DOHH2 (cell line): ENCODE measurements at regions not wholly inside any gene's neighbourhood (a gene's known extent, or its start where the extent isn't known, plus 50 kb on each side); places are given as distances from the start of the nearest gene placed in this dataset.

Experiments
- H3F3A ChIP-seq: fragments of 200-600 bp; sonication (generic), shearing (Covaris generic); 2 replicates; pipeline ENCODE4 v1.6.0; 2016; ENCODE audit warnings: antibody characterized with exemption, mild to moderate bottlenecking; ENCODE audit not compliant: control insufficient read depth, insufficient read depth
- H3K27ac ChIP-seq: fragments of 200-600 bp; sonication (generic); 2 replicates; pipeline ENCODE4 v1.5.1; 2014; ENCODE audit warnings: low read depth, mild to moderate bottlenecking, low read length, moderate library complexity
- H3K27me3 ChIP-seq: fragments of 200-600 bp; sonication (generic); 2 replicates; pipeline ENCODE4 v1.6.1; 2014; ENCODE audit warnings: mild to moderate bottlenecking, low read length, mixed read lengths; ENCODE audit not compliant: control insufficient read depth
- H3K36me3 ChIP-seq: fragments of 200-600 bp; sonication (generic); 2 replicates; pipeline ENCODE4 v1.6.1; 2014; ENCODE audit warnings: mild to moderate bottlenecking, low read length, moderate library complexity, mixed read lengths; ENCODE audit not compliant: control insufficient read depth
- H3K4me1 ChIP-seq: fragments of 200-600 bp; sonication (generic); 2 replicates; pipeline ENCODE4 v1.6.1; 2014; ENCODE audit warnings: mild to moderate bottlenecking, low read length, mixed read lengths; ENCODE audit not compliant: control insufficient read depth
- H3K4me2 ChIP-seq: fragments of 200-600 bp; sonication (generic); 2 replicates; pipeline ENCODE4 v1.6.0; 2014; ENCODE audit warnings: mild to moderate bottlenecking, low read length, moderate library complexity
- H3K4me3 ChIP-seq: fragments of 200-600 bp; sonication (generic); 2 replicates; pipeline ENCODE4 v1.5.1; 2014; ENCODE audit warnings: mild to moderate bottlenecking, low read length, mixed read lengths
- H3K79me2 ChIP-seq: fragments of 200-600 bp; sonication (generic); 2 replicates; pipeline ENCODE4 v1.6.1; 2014; ENCODE audit warnings: mild to moderate bottlenecking, low read length, mixed read lengths; ENCODE audit not compliant: control insufficient read depth
- H3K9me2 ChIP-seq: fragments of 200-600 bp; sonication (generic); replicated peaks from 2 replicates; pipeline ENCODE4 v1.6.1; 2014; ENCODE audit warnings: mild to moderate bottlenecking, low read length, mixed read lengths; ENCODE audit not compliant: control insufficient read depth
- H3K9me3 ChIP-seq: fragments of 200-600 bp; sonication (generic); 2 replicates; pipeline ENCODE4 v1.6.1; 2014; ENCODE audit warnings: antibody characterized with exemption, low read length, mixed read lengths; ENCODE audit not compliant: control insufficient read depth, insufficient read depth
- H4K20me1 ChIP-seq: fragments of 200-600 bp; sonication (generic); 2 replicates; pipeline ENCODE4 v1.6.0; 2014; ENCODE audit warnings: low read depth, mild to moderate bottlenecking, antibody characterized with exemption, low read length, moderate library complexity; ENCODE audit not compliant: control insufficient read depth, insufficient read depth
- EZH2phosphoT487 ChIP-seq: fragments of 200-600 bp; sonication (generic); IDR thresholded peaks from 2 replicates; pipeline ENCODE4 v1.6.1; 2017; ENCODE audit warnings: borderline replicate concordance, mild to moderate bottlenecking, antibody characterized with exemption, low read length, moderate library complexity, mixed read lengths
- TF ChIP-seq, protein P1 (sequence below): fragments of 200-600 bp; sonication (generic); IDR thresholded peaks from one replicate; pipeline ENCODE4 v1.5.1; 2014; ENCODE audit warnings: antibody characterized with exemption, mild to moderate bottlenecking, low read depth, low read length; ENCODE audit not compliant: poor library complexity, severe bottlenecking

DNA sequence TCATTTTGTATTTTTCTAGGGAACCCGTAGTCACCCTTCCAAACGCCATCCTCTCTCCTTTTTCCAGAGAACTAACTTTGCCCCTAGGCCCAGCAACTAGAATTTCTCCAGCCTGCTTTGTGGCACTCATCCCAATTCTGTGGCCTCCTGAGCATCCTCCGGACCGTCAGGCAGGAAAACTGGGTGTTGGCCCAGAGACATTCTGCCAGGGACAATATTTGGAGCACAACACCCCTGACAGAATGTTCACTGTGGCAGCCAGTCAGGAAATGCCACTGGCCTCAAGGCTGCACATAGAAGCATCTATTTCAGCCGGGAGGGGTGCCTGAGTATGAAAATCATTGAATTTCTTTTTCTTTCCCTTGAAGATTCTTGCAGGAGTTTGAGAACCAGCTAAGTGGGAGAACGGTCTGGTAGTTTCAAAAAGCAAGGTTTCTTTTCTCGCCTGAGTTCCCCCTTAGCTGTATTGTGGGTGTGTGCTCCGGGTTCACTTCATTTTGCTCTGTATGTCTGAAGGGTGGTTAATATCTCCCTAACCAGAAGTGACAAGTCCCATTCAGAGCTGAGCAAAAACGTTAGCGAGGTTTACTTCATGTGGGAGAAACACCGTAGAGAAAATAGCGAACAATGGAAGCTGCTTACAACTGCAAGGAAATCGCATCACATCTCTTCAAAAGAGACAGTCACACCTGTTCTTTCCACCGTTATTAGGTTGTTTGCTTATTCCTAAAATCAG lies 108.1 kb upstream of the TPM1 start:
- TF ChIP-seq EZH2phosphoT487: no peak
- Histone ChIP-seq H3K4me2 (no peak overlapping the region), H3F3A (no peaks in the 10 kb centered on the region)

DNA sequence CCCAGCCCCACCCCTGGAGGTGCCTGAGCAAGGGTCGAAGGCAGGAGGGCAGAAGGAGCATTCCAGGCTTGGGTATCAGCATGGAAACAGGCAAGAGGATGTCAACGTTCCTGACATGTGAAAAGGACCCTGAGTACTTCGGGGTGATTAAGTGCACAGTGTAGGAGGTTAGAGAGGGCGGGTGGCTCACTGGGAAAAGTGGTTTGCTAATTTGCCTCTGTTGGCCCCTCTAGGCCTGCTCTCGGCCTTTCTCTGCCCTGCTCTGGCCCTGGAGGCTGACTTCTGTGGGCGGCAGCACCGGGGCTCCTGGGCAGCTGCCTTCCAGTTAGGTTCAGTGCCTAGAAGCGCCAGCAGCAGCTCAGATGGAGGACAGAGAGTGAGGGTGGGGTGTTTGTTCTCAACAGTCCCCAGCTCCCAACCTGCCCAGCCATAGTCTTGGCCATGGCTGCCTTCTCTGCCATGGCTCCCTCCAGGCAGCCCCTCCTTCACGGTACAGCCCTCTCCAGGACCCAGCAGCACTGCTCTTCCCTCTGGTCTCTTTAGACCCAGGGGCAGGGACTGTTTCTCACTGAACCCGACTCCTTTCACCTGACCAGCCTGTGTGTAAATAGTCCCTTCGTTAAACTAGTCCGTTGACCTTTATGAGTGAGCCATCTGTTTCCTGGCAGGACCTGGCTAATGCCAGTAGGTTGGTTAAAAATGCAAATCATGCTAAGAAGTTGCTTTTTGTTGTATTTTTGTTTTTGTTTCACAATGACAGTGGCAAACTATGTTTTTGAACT lies 107.1 kb upstream of the TPM1 start:
- Histone ChIP-seq H3K9me2 (no peaks in the 10 kb centered on the region), H3K36me3 (no peaks in the 10 kb centered on the region), H3K79me2 (no peaks in the 10 kb centered on the region), H3K4me3 (no peak overlapping the region), H4K20me1 (no peaks in the 10 kb centered on the region), H3K9me3 (no peaks in the 10 kb centered on the region), H3K27ac (no peak overlapping the region), H3K4me2 (no peak overlapping the region), H3F3A (no peaks in the 10 kb centered on the region), H3K27me3 (peaks cover 21% of the 10 kb centered on the region; the same call in 1 of the 2 replicates), H3K4me1 (no peaks in the 10 kb centered on the region)
- TF ChIP-seq, protein P1, sequence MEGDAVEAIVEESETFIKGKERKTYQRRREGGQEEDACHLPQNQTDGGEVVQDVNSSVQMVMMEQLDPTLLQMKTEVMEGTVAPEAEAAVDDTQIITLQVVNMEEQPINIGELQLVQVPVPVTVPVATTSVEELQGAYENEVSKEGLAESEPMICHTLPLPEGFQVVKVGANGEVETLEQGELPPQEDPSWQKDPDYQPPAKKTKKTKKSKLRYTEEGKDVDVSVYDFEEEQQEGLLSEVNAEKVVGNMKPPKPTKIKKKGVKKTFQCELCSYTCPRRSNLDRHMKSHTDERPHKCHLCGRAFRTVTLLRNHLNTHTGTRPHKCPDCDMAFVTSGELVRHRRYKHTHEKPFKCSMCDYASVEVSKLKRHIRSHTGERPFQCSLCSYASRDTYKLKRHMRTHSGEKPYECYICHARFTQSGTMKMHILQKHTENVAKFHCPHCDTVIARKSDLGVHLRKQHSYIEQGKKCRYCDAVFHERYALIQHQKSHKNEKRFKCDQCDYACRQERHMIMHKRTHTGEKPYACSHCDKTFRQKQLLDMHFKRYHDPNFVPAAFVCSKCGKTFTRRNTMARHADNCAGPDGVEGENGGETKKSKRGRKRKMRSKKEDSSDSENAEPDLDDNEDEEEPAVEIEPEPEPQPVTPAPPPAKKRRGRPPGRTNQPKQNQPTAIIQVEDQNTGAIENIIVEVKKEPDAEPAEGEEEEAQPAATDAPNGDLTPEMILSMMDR: no peak
- TF ChIP-seq EZH2phosphoT487: no peak

More for the DNA sequence above, 108.1 kb upstream of the TPM1 start:
- Histone ChIP-seq H3K9me2 (no peaks in the 10 kb centered on the region), H3K36me3 (no peaks in the 10 kb centered on the region), H3K4me1 (no peaks in the 10 kb centered on the region), H3K4me3 (no peak overlapping the region), H3K27ac (no peak overlapping the region), H3K9me3 (no peaks in the 10 kb centered on the region), H4K20me1 (no peaks in the 10 kb centered on the region), H3K27me3 (peaks cover 21% of the 10 kb centered on the region; the same call in 1 of the 2 replicates), H3K79me2 (no peaks in the 10 kb centered on the region)

DNA sequence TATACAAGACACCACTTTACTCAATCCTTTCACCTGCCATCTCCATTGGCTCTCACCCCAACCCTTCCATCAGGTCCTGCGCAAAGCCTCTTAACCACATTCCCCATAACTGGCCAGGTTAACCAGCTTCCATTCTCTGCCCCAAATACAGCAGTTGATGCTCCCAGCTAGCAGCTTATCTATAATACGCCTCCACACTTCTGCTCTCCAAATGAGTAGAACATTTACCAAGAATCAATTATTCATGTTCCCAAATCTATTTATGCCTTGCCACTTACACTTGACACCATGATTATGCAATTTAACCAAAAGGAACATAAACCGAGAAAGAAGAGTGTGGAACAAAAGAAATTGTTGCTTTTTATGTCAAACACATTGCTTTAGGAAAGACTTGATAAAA lies 103.7 kb upstream of the TPM1 start:
- TF ChIP-seq, protein P1: no peak
- TF ChIP-seq EZH2phosphoT487: no peak
- Histone ChIP-seq H3K4me2 (no peak overlapping the region), H4K20me1 (no peaks in the 10 kb centered on the region), H3K4me3 (no peak overlapping the region), H3K27me3 (peaks cover 21% of the 10 kb centered on the region; the same call in 1 of the 2 replicates), H3K9me3 (no peaks in the 10 kb centered on the region), H3K9me2 (no peaks in the 10 kb centered on the region), H3K27ac (no peak overlapping the region), H3K79me2 (no peaks in the 10 kb centered on the region), H3K36me3 (no peaks in the 10 kb centered on the region), H3F3A (no peaks in the 10 kb centered on the region), H3K4me1 (no peaks in the 10 kb centered on the region)
